ENCODE measurements at regions not wholly inside any gene's neighbourhood (a gene's known extent, or its start where the extent isn't known, plus 50 kb on each side); places are given as distances from the start of the nearest gene placed in this dataset.
"Not testable (repeated sequence)": the region's sequence is repeated elsewhere in the genome, so short reads cannot be mapped to it uniquely, and the experiment has no call there.

GRCh38 chr1:221254813-221255212, 375.6 kb downstream of the HLX start:
- H3K9me3 ChIP-seq = no peaks in the 10 kb centered on the region
- no peak overlapping the region for H3K27ac ChIP-seq (ENCODE audit: low read length)
- CTCF ChIA-PET = no interaction called here
- H3K27ac Mint-ChIP-seq = no peak overlapping the region
- H3K4me3 Mint-ChIP-seq = no peak overlapping the region
- DNase-seq = no peak
- POLR2A ChIA-PET = no interaction called here
- H3K4me1 Mint-ChIP-seq = no peaks in the 10 kb centered on the region
- no peaks in the 10 kb centered on the region for H3K27me3 ChIP-seq (replicated peaks in 1 of 2; ENCODE audit: control insufficient read depth in 2 of 2, extremely low read depth in 1 of 2, insufficient read depth in 2 of 2, low read length in 1 of 2)
- no peak for ATAC-seq (replicated peaks in 1 of 4)
- no peaks in the 10 kb centered on the region for H3K36me3 Mint-ChIP-seq
- no peaks in the 10 kb centered on the region for H3K36me3 ChIP-seq (ENCODE audit: control insufficient read depth in 2 of 2, extremely low read depth in 1 of 2, insufficient read depth in 1 of 2, low read length in 1 of 2)
- peaks cover 0 to 15% (median 6%) of the 10 kb centered on the region in 3 donors for H3K9me3 Mint-ChIP-seq
- peaks cover 0 to 4% of the 10 kb centered on the region in 2 donors for H3K27me3 Mint-ChIP-seq
- H3K4me1 ChIP-seq (ENCODE audit: control insufficient read depth in 1 of 2, extremely low read depth in 1 of 2, insufficient read depth in 2 of 2, low read length in 2 of 2) = no peaks in the 10 kb centered on the region
- no peak overlapping the region for H3K4me3 ChIP-seq (ENCODE audit: control insufficient read depth in 1 of 2, extremely low read depth in 1 of 2, low read length in 1 of 2)

DNA sequence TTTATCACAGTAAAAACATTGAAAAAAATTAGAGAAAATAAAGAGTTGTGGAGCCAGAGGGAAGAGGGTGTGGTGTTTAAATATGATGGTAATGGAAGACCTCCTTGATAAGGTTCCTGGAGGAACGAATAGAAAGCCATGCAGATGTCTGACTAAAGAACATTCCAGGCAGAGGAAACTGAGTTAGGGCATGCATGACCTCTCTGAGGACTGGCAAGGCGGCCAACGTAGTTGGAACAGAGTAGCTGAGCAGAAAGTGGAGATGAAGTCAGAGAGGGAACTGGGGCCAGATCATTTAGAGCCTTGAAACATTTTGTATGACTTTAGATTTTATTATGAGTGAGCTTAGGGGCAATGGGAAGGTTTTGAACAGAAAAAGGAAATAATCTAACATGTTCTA, 377.5 kb downstream of the HLX start:
- Histone ChIP-seq H3K9me3 (no peaks in the 10 kb centered on the region), H3K27me3 (replicated peaks in 1 of 2; ENCODE audit: control insufficient read depth in 2 of 2, extremely low read depth in 1 of 2, insufficient read depth in 2 of 2, low read length in 1 of 2) (no peaks in the 10 kb centered on the region), H3K36me3 (ENCODE audit: control insufficient read depth in 2 of 2, extremely low read depth in 1 of 2, insufficient read depth in 1 of 2, low read length in 1 of 2) (no peaks in the 10 kb centered on the region), H3K4me3 (ENCODE audit: control insufficient read depth in 1 of 2, extremely low read depth in 1 of 2, low read length in 1 of 2) (no peak overlapping the region), H3K4me1 (ENCODE audit: control insufficient read depth in 1 of 2, extremely low read depth in 1 of 2, insufficient read depth in 2 of 2, low read length in 2 of 2) (no peaks in the 10 kb centered on the region), H3K27ac (ENCODE audit: low read length) (no peak overlapping the region)
- ChIA-PET CTCF (no interaction called here), POLR2A (no interaction called here)
- no peaks in the 10 kb centered on the region for H3K4me1 Mint-ChIP-seq
- DNase-seq (no peak), ATAC-seq (replicated peaks in 1 of 4) (no peak)
- no peaks in the 10 kb centered on the region for H3K36me3 Mint-ChIP-seq
- 55% methylated on average over 3 of the region's 3 CpGs for WGBS (ENCODE audit: insufficient coverage)
- H3K4me3 Mint-ChIP-seq = no peak overlapping the region
- peaks cover 0 to 21% (median 6%) of the 10 kb centered on the region in 3 donors for H3K9me3 Mint-ChIP-seq
- no peak overlapping the region for H3K27ac Mint-ChIP-seq
- H3K27me3 Mint-ChIP-seq = peaks cover 0 to 1% of the 10 kb centered on the region in 2 donors

GRCh38 chr1:221257548-221257947, 378.3 kb downstream of the HLX start:
- H3K27ac Mint-ChIP-seq; DNase-seq; H3K4me1 ChIP-seq (ENCODE audit: control insufficient read depth in 1 of 2, extremely low read depth in 1 of 2, insufficient read depth in 2 of 2, low read length in 2 of 2); H3K4me3 Mint-ChIP-seq; H3K27ac ChIP-seq (ENCODE audit: low read length); H3K27me3 Mint-ChIP-seq; H3K4me3 ChIP-seq (ENCODE audit: control insufficient read depth in 1 of 2, extremely low read depth in 1 of 2, low read length in 1 of 2); H3K27me3 ChIP-seq (replicated peaks in 1 of 2; ENCODE audit: control insufficient read depth in 2 of 2, extremely low read depth in 1 of 2, insufficient read depth in 2 of 2, low read length in 1 of 2); ATAC-seq (replicated peaks in 1 of 4); CTCF ChIA-PET; H3K36me3 Mint-ChIP-seq; H3K36me3 ChIP-seq (ENCODE audit: control insufficient read depth in 2 of 2, extremely low read depth in 1 of 2, insufficient read depth in 1 of 2, low read length in 1 of 2); H3K9me3 ChIP-seq; H3K4me1 Mint-ChIP-seq; POLR2A ChIA-PET: not testable (repeated sequence)
- WGBS (ENCODE audit: insufficient coverage) = no CpG with 5 or more reads among the region's 1 CpG
- peaks cover 0 to 26% (median 6%) of the 10 kb centered on the region in 3 donors for H3K9me3 Mint-ChIP-seq

- H3K27ac ChIP-seq (ENCODE audit: low read length); H3K27me3 ChIP-seq (replicated peaks in 1 of 2; ENCODE audit: control insufficient read depth in 2 of 2, extremely low read depth in 1 of 2, insufficient read depth in 2 of 2, low read length in 1 of 2); H3K4me1 ChIP-seq (ENCODE audit: control insufficient read depth in 1 of 2, extremely low read depth in 1 of 2, insufficient read depth in 2 of 2, low read length in 2 of 2); DNase-seq; H3K27ac Mint-ChIP-seq; H3K36me3 ChIP-seq (ENCODE audit: control insufficient read depth in 2 of 2, extremely low read depth in 1 of 2, insufficient read depth in 1 of 2, low read length in 1 of 2); H3K36me3 Mint-ChIP-seq; ATAC-seq (replicated peaks in 1 of 4); H3K4me3 Mint-ChIP-seq; POLR2A ChIA-PET; H3K4me1 Mint-ChIP-seq; H3K9me3 ChIP-seq; H3K4me3 ChIP-seq (ENCODE audit: control insufficient read depth in 1 of 2, extremely low read depth in 1 of 2, low read length in 1 of 2): not testable (repeated sequence)
- Mint-ChIP-seq H3K9me3 (peaks cover 0 to 26% (median 6%) of the 10 kb centered on the region in 3 donors), H3K27me3 (peaks cover 4 to 11% of the 10 kb centered on the region in 2 donors)
- CTCF ChIA-PET = interaction anchor here in 1 of 2 donors (2.1 kb wide), 1 partner anchor 172 kb away, joined by 8 read pairs; no protein-coding TSS in a partner anchor
- WGBS (ENCODE audit: insufficient coverage) = 80% methylated on average over 4 of the region's 7 CpGs
These were observed 383.4 kb downstream of the HLX start for GRCh38 chr1:221262677-221263076.

GRCh38 chr1:221263831-221264767, 384.9 kb downstream of the HLX start:
- H3K36me3 ChIP-seq (ENCODE audit: control insufficient read depth in 2 of 2, extremely low read depth in 1 of 2, insufficient read depth in 1 of 2, low read length in 1 of 2) = no peaks in the 10 kb centered on the region
- no peaks in the 10 kb centered on the region for H3K4me1 ChIP-seq (ENCODE audit: control insufficient read depth in 1 of 2, extremely low read depth in 1 of 2, insufficient read depth in 2 of 2, low read length in 2 of 2)
- DNase-seq = peak in 18 of 35 experiments; percentile 2 to 53 (median 8)
- ChIA-PET CTCF (interaction anchor here (0.6 to 2.1 kb wide), 6 partner anchors 9 to 1190 kb away, joined by 3 to 8 read pairs (median 3); no protein-coding TSS in a partner anchor), POLR2A (interaction anchor here in 1 of 2 donors (0.5 kb wide), 1 partner anchor 10 kb away, joined by 4 read pairs; no protein-coding TSS in a partner anchor)
- Mint-ChIP-seq H3K36me3 (no peaks in the 10 kb centered on the region), H3K4me3 (no peak overlapping the region), H3K27me3 (peaks cover 4 to 11% of the 10 kb centered on the region in 2 donors), H3K9me3 (peaks cover 0 to 14% (median 0%) of the 10 kb centered on the region in 3 donors), H3K27ac (no peak overlapping the region), H3K4me1 (no peaks in the 10 kb centered on the region)
- no peak overlapping the region for H3K27ac ChIP-seq (ENCODE audit: low read length)
- no peaks in the 10 kb centered on the region for H3K9me3 ChIP-seq
- no peak overlapping the region for H3K4me3 ChIP-seq (ENCODE audit: control insufficient read depth in 1 of 2, extremely low read depth in 1 of 2, low read length in 1 of 2)
- ATAC-seq (replicated peaks in 1 of 4) = peak in 2 of 4 experiments; percentile 31 to 40
- H3K27me3 ChIP-seq (replicated peaks in 1 of 2; ENCODE audit: control insufficient read depth in 2 of 2, extremely low read depth in 1 of 2, insufficient read depth in 2 of 2, low read length in 1 of 2) = peaks cover 0 to 2% of the 10 kb centered on the region in 2 experiments
- WGBS (ENCODE audit: insufficient coverage) = 66% methylated on average over 5 of the region's 9 CpGs

DNA sequence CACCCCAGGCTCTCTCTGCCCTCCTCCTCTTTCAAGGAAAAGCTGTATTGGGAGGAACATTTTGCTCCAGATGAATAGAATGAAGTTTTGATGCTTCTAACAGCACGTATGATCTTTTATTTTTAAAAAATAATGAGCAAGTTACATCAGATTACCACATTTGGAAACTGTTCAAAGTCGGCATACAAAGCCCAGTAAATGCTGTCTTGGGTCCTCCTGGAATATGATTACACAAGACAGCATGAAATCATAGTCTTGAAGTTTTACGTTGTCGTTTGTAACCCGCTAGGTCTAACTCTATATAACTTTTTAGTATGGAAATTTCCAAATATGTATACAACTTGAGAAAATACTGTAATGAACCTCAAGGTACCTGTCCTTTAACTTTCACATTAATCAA, 385.6 kb downstream of the HLX start:
- no peak for ATAC-seq (replicated peaks in 1 of 4)
- H3K27me3 Mint-ChIP-seq = peaks cover 4 to 12% of the 10 kb centered on the region in 2 donors
- POLR2A ChIA-PET = interaction anchor here in 1 of 2 donors (0.5 kb wide), 1 partner anchor 9 kb away, joined by 4 read pairs; no protein-coding TSS in a partner anchor
- H3K9me3 Mint-ChIP-seq = peaks cover 0 to 11% (median 0%) of the 10 kb centered on the region in 3 donors
- H3K4me3 Mint-ChIP-seq = no peak overlapping the region
- no peak overlapping the region for H3K27ac Mint-ChIP-seq
- H3K9me3 ChIP-seq = no peaks in the 10 kb centered on the region
- H3K36me3 ChIP-seq (ENCODE audit: control insufficient read depth in 2 of 2, extremely low read depth in 1 of 2, insufficient read depth in 1 of 2, low read length in 1 of 2) = no peaks in the 10 kb centered on the region
- peaks cover 0 to 2% of the 10 kb centered on the region in 2 experiments for H3K27me3 ChIP-seq (replicated peaks in 1 of 2; ENCODE audit: control insufficient read depth in 2 of 2, extremely low read depth in 1 of 2, insufficient read depth in 2 of 2, low read length in 1 of 2)
- no peak overlapping the region for H3K4me3 ChIP-seq (ENCODE audit: control insufficient read depth in 1 of 2, extremely low read depth in 1 of 2, low read length in 1 of 2)
- H3K36me3 Mint-ChIP-seq = no peaks in the 10 kb centered on the region
- CTCF ChIA-PET = interaction anchor here in 1 of 2 donors (1.5 kb wide), 1 partner anchor 1189 kb away, joined by 3 read pairs; no protein-coding TSS in a partner anchor
- no peaks in the 10 kb centered on the region for H3K4me1 ChIP-seq (ENCODE audit: control insufficient read depth in 1 of 2, extremely low read depth in 1 of 2, insufficient read depth in 2 of 2, low read length in 2 of 2)
- WGBS (ENCODE audit: insufficient coverage) = no CpG with 5 or more reads among the region's 5 CpGs
- no peak for DNase-seq
- no peaks in the 10 kb centered on the region for H3K4me1 Mint-ChIP-seq
- H3K27ac ChIP-seq (ENCODE audit: low read length) = no peak overlapping the region
